Choroid plexus epithelial cell (primary cell): ENCODE measurements at regions not wholly inside any gene's neighbourhood (a gene's known extent, or its start where the extent isn't known, plus 50 kb on each side); places are given as distances from the start of the nearest gene placed in this dataset.
A peak's percentile ranks its signal among the peaks of the same experiment; 100 is the strongest.

ENCODE experiments used
- DNase-seq: peaks from one replicate; pipeline ENCODE4 v3.0.0-alpha.2; 2010; ENCODE audit warnings: low read depth
- H3K4me3 ChIP-seq: 2 replicates; pipeline ENCODE4 v1.5.1; 2011; ENCODE audit warnings: low read depth, mild to moderate bottlenecking, control low read depth, low read length, moderate library complexity
- TF ChIP-seq, protein P1 (sequence below): conservative IDR thresholded peaks from 2 replicates; pipeline ENCODE4 v1.5.1; 2011; ENCODE audit warnings: low read depth, mild to moderate bottlenecking, control low read depth, inconsistent platforms, low read length, moderate library complexity

DNA sequence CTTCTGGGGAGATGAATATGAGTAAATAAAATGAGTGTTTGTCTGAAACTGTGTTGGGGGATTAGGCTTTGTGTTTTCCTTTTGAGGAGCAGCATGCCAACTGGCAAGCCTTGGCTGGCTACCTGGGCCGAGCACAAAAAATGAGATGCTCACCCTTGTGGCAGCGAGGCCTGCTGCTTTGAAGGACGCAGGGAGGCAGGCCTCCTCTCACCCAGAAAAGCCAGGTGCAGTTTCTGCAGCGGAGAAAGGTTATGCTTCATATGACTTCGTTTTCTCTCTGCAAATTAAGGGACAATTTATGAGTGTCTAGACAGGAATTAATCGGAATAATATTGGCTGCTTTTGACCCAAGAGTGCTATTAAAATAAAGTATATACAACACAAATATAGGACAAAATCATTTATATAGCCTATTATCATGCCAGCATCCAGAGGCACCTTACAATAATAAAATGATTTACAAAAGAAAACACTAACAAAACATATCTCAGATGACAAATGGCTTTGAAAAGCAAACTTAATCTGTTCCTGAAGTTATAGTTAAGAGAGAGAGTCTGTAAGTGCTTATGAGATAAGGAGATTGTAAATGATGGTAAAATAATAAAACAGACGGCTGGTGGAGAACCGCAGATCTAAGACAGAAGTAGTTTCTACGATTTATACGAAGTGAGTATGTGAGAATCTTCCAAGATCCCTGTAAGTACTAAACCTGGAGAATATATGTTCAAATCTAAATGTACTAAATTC, 682.8 kb upstream of the NR2F2 start:
- TF ChIP-seq, protein P1, sequence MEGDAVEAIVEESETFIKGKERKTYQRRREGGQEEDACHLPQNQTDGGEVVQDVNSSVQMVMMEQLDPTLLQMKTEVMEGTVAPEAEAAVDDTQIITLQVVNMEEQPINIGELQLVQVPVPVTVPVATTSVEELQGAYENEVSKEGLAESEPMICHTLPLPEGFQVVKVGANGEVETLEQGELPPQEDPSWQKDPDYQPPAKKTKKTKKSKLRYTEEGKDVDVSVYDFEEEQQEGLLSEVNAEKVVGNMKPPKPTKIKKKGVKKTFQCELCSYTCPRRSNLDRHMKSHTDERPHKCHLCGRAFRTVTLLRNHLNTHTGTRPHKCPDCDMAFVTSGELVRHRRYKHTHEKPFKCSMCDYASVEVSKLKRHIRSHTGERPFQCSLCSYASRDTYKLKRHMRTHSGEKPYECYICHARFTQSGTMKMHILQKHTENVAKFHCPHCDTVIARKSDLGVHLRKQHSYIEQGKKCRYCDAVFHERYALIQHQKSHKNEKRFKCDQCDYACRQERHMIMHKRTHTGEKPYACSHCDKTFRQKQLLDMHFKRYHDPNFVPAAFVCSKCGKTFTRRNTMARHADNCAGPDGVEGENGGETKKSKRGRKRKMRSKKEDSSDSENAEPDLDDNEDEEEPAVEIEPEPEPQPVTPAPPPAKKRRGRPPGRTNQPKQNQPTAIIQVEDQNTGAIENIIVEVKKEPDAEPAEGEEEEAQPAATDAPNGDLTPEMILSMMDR = no peak
- no peak for DNase-seq
- H3K4me3 ChIP-seq = no peak overlapping the region

GRCh38 chr15:95653361-95653805, 677.1 kb upstream of the NR2F2 start:
- TF ChIP-seq, protein P1 = no peak
- DNase-seq = no peak
- no peak overlapping the region for H3K4me3 ChIP-seq

DNA sequence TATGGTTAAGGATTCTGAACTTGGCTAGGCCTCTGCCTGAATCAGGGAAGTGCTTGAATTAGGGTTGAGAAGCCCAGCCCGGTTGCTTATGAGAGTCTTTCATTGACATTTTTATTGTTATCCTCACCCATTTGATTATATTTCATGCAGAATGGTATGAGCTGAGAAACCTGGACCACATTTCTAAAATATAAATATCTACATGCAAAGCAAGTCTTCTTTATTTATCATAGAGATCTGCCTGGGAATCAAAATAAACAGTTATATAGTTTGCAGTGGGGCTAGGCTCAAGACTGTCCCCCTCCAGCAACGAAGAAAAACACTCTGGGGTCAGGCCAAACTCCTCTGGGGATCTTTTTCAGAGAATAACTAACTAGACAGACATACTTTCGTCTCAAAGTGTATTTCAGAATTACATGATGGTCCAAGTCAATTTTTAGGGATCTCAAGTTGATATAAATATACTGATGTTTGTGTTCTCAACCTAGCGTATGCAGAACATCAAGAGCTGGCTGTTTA, 675.4 kb upstream of the NR2F2 start:
- H3K4me3 ChIP-seq = no peak overlapping the region
- DNase-seq = no peak
- TF ChIP-seq, protein P1 = no peak

- TF ChIP-seq, protein P1 = no peak
- DNase-seq = no peak
- H3K4me3 ChIP-seq = no peak overlapping the region
Observed at GRCh38 chr15:95656595-95656994, 673.9 kb upstream of the NR2F2 start.

DNA sequence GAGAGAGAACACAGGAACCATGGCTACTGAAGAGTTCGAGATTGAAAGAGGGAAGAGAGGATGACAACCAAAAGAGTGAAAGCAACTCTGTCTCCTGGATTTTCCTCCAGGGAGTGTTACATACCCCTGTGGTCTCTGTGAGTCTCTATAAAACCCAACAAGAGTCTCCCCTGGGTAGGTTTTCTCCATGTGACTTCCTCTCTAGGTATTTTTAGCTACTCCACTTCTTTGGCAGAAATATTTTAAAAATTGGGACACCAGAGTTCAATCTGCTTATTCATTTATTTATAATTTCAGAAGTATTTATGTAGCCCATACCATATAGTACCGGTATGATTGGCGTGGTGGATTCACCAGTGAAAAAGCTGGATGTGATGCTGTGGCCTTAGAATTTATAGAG, 671.7 kb upstream of the NR2F2 start:
- TF ChIP-seq, protein P1 = no peak
- H3K4me3 ChIP-seq = no peak overlapping the region
- DNase-seq = no peak

GRCh38 chr15:95659656-95660055, 670.8 kb upstream of the NR2F2 start:
- no peak for DNase-seq
- H3K4me3 ChIP-seq = peak overlapping the region; percentile 20
- TF ChIP-seq, protein P1 = no peak

DNA sequence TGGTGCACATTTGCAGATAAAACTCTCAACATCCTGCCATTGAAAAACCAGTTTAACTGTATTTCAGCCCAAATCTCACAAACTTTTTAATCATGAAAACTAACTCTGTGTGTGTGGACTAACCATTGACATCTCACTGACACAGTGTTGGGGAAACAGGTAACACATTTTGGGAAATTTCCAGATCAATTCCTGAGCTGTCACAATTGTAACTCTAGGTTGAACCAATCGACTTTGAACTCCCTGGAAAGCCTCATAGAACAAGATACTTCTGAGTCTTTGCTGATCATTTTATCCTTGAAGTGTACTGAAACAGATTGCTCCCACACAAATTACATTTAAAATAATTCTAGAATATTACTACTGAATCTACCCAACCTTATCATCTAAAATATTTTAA, 667.9 kb upstream of the NR2F2 start:
- H3K4me3 ChIP-seq = no peak overlapping the region
- TF ChIP-seq, protein P1 = no peak
- no peak for DNase-seq
